GM18870 (cell line): ENCODE measurements at regions not wholly inside any gene's neighbourhood (a gene's known extent, or its start where the extent isn't known, plus 50 kb on each side); places are given as distances from the start of the nearest gene placed in this dataset.
"Not testable (repeated sequence)": the region's sequence is repeated elsewhere in the genome, so short reads cannot be mapped to it uniquely, and the experiment has no call there.

ENCODE experiments used
- ATAC-seq: cut with Tn5 transposase; IDR thresholded peaks from one replicate; pipeline ENCODE4 v1.9.1; 2021; ENCODE audit warnings: moderate library complexity; ENCODE audit not compliant: unreplicated experiment

- ATAC-seq: no peak
These were observed 168.4 kb downstream of the VEGFA start for GRCh38 chr6:43938178-43939105.

GRCh38 chr6:43937236-43938177, 167.5 kb downstream of the VEGFA start:
- no peak for ATAC-seq

GRCh38 chr6:43936476-43936875, 166.5 kb downstream of the VEGFA start:
- no peak for ATAC-seq

GRCh38 chr6:43935921-43936439, 166.0 kb downstream of the VEGFA start:
- ATAC-seq: no peak

- no peak for ATAC-seq
These were observed 165.0 kb downstream of the VEGFA start for GRCh38 chr6:43934803-43935602.

GRCh38 chr6:43934183-43934802, 164.3 kb downstream of the VEGFA start:
- no peak for ATAC-seq

GRCh38 chr6:43933148-43933885, 163.3 kb downstream of the VEGFA start:
- ATAC-seq: no peak

GRCh38 chr6:43932259-43933147, 162.5 kb downstream of the VEGFA start:
- no peak for ATAC-seq

- no peak for ATAC-seq
These were observed 161.2 kb downstream of the VEGFA start for GRCh38 chr6:43931201-43931600.

GRCh38 chr6:43930440-43931154, 160.6 kb downstream of the VEGFA start:
- ATAC-seq: no peak

GRCh38 chr6:43929511-43929910, 159.5 kb downstream of the VEGFA start:
- ATAC-seq: no peak

GRCh38 chr6:43927532-43928210, 157.7 kb downstream of the VEGFA start:
- ATAC-seq: no peak

- no peak for ATAC-seq
These were observed 156.9 kb downstream of the VEGFA start for GRCh38 chr6:43926634-43927531.

- ATAC-seq: not testable (repeated sequence)
These were observed 155.7 kb downstream of the VEGFA start for GRCh38 chr6:43925636-43926139.

- peak; percentile 50 for ATAC-seq
These were observed 154.3 kb downstream of the VEGFA start for GRCh38 chr6:43924222-43924702.
